ENCODE measurements at regions not wholly inside any gene's neighbourhood (a gene's known extent, or its start where the extent isn't known, plus 50 kb on each side); places are given as distances from the start of the nearest gene placed in this dataset.

DNA sequence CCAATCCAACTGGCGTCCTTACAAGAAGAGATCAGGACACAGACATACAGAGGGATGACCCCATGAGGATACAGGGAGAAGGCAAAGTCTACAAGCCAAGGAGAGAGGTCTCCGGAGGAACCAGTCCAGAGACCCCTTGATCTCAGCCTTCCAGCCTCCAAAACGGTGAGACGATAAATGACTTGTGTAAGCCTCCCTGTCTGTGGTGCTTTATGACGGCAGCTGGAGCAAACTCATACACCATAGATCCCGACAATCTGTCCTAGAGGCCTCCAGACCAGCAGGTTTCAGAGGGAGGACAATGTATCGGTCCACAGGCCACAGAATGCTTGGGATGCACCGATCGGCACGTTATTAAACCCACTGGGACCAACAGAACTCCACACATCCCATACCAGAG is 383.3 kb downstream of the SHANK2 start:
- no peak overlapping the region for H3K27ac ChIP-seq

DNA sequence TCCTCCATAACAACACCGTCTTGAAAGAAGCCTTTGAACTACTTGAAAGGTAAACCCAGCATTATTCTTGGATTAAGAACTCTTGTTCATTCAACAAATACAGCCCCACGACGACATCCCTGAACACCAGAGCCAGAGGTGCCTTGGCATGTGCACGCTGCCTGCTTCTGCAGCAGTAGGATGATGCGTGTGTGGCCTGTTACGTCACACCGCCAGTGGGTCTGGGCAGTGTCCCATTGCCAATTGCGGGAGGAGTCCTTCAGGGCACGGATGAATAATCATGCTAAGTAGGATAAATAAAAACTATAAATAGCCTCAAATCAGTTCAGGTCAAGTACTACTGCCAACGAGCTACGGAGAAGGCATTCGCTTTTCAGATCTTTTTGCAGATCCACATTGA is 380.5 kb downstream of the SHANK2 start:
- TF ChIP-seq ZFX (IDR thresholded peaks at IDR 0.05; ENCODE audit: borderline replicate concordance) = no peak
- H3K27ac ChIP-seq = no peak overlapping the region

More for the DNA sequence above, 383.3 kb downstream of the SHANK2 start:
- TF ChIP-seq ZFX (IDR thresholded peaks at IDR 0.05; ENCODE audit: borderline replicate concordance) = no peak
- TF ChIP-seq, protein P1, sequence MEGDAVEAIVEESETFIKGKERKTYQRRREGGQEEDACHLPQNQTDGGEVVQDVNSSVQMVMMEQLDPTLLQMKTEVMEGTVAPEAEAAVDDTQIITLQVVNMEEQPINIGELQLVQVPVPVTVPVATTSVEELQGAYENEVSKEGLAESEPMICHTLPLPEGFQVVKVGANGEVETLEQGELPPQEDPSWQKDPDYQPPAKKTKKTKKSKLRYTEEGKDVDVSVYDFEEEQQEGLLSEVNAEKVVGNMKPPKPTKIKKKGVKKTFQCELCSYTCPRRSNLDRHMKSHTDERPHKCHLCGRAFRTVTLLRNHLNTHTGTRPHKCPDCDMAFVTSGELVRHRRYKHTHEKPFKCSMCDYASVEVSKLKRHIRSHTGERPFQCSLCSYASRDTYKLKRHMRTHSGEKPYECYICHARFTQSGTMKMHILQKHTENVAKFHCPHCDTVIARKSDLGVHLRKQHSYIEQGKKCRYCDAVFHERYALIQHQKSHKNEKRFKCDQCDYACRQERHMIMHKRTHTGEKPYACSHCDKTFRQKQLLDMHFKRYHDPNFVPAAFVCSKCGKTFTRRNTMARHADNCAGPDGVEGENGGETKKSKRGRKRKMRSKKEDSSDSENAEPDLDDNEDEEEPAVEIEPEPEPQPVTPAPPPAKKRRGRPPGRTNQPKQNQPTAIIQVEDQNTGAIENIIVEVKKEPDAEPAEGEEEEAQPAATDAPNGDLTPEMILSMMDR (IDR thresholded peaks at IDR 0.05) = no peak

DNA sequence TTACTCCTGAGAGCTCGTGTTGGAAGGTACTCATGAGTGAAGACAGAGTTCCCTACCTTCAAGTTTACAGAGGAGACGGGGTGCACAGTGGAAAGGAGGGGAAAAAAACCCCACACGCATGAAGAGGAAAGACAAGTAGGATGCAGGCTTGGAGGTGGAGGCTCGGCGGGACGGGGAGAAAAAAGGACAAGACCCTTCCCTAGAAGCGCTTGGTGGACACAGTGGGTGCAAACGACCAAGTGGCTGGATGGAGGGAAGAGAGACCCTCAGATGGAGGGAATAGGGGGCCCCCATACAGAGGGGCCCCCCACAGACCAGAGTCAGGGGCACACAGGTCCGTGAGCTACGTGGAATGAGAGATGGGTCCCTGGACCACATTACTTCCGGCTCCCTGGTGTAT is 380.1 kb downstream of the SHANK2 start:
- H3K27ac ChIP-seq = no peak overlapping the region
- TF ChIP-seq, protein P1 (IDR thresholded peaks at IDR 0.05) = no peak
- TF ChIP-seq ZFX (IDR thresholded peaks at IDR 0.05; ENCODE audit: borderline replicate concordance) = no peak

DNA sequence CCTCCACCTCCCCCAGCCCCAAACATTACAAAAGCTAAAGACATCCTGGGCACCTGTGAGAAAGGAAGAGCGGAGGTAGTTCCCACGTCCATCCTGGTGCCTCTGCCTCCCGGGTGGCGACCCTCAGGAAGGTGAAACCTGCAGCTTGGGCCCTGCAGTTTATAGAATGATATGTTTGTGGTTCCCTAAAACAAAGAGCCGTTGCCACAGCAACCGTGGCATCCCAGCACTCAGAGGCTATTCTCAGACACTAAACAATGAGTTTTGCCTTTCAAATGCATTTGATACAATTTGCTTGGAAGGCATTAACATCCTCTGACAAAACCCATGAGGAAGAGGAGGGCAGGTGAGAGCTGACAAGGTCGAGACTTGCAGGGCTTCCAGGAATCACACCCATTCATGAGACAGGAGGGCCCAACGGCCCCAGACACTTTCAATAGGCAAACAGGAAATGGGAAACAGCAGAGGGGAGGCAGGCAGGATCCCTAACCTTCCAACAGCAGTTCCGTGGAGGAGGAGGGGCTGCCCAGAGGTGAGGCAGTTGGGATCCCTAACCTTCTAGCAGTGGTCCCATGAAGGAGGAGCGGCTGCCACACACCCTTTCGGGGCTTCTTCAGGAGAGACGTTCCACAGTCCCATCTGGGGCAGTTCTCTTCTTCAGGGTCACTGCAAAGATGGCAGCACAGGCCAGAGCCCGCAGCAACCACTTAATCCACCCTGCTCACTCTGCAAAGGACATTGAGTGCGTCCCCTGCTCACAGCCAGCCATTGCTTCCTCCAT is 379.2 kb downstream of the SHANK2 start:
- no peak overlapping the region for H3K27ac ChIP-seq
- TF ChIP-seq, protein P1 (IDR thresholded peaks at IDR 0.05) = no peak
- no peak for TF ChIP-seq ZFX (IDR thresholded peaks at IDR 0.05; ENCODE audit: borderline replicate concordance)

DNA sequence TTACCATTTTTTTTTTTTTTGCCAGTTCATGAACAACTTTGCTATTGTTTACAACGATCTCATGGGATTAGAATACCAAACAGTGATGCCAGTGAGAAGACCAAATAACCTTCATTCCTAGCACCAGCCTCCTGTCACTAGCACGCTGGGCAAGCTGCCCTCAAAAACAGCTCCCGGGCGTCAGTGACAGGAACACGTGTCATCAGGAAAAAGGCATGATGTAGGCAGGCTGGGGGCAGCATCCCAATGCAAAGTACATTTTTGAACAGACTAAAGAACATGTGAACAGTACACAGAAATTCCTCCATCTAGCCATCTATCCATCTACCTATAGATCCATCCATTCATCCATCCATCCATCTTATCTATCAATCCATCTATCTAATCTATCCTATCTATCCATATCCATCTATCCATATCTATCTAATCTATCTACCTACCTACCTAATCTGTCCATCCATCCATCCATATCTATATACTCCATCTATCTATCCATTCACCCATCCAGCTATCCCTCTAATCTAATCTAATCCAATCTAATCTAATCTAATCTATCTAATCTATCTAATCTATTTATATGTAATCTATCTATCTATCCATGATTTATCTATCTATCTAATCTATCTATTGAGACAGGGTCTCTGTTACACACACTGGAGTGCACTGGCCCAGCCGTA is 378.5 kb downstream of the SHANK2 start:
- TF ChIP-seq, protein P1 (IDR thresholded peaks at IDR 0.05) = no peak
- TF ChIP-seq ZFX (IDR thresholded peaks at IDR 0.05; ENCODE audit: borderline replicate concordance) = no peak
- H3K27ac ChIP-seq = no peak overlapping the region

DNA sequence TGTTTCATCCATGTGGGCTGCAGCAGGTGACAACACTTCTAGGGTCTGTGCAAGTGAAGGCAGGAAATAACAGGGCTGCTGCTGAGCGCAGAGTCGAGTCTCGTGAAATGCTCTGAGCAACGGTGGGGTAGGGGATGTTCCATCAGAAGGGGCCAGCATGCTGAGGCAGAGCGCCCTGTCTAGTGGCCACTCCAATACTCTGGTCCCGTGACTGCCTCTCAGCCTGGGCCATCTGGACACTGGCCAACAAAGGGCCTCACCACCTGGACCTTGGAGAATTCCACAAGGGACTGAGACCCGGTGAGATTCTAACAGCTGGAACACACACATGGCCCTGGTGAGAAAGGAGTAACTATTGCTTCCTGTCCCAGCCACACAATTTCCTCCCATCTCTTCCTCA is 375.7 kb downstream of the SHANK2 start:
- no peak overlapping the region for H3K27ac ChIP-seq
- no peak for TF ChIP-seq ZFX (IDR thresholded peaks at IDR 0.05; ENCODE audit: borderline replicate concordance)
- TF ChIP-seq, protein P1 (IDR thresholded peaks at IDR 0.05) = no peak

DNA sequence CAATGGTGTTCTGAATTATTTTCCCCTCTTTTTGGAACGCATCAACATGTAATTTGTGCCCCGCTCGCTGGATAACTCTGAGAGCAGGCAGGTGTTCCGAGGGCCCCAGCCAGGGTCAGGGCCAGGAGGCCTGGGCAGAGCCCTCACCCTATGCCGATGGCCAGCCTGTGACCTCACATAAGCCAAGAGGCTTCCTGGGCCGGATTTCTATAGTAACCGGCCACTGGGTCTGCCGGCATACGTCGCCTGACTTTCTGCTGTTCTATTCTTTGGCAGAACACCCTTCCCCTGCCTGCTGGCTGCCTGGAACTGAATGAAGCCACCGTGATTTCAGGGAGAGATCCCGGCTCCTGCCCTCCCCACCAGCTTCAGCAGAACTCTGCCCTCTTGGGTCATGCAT is 375.2 kb downstream of the SHANK2 start:
- TF ChIP-seq, protein P1 (IDR thresholded peaks at IDR 0.05) = no peak
- TF ChIP-seq ZFX (IDR thresholded peaks at IDR 0.05; ENCODE audit: borderline replicate concordance) = no peak
- no peak overlapping the region for H3K27ac ChIP-seq
